Neural cell (in vitro differentiated cells): ENCODE measurements at regions not wholly inside any gene's neighbourhood (a gene's known extent, or its start where the extent isn't known, plus 50 kb on each side); places are given as distances from the start of the nearest gene placed in this dataset.
"Not testable (repeated sequence)": the region's sequence is repeated elsewhere in the genome, so short reads cannot be mapped to it uniquely, and the experiment has no call there.

Experiments
- H2AFZ ChIP-seq: fragments of 200-600, 300-800 bp; sonication (generic), shearing (Covaris generic); 2 replicates; pipeline ENCODE4 v1.6.0; 2014; ENCODE audit warnings: low read depth, mild to moderate bottlenecking, antibody characterized with exemption, low read length, moderate library complexity
- H3F3A ChIP-seq: fragments of 200-600 bp; shearing (Covaris generic); 2 replicates; pipeline ENCODE4 v1.6.1; 2016; ENCODE audit warnings: mild to moderate bottlenecking, moderate library complexity, mixed read lengths, antibody characterized with exemption, low read length; ENCODE audit not compliant: insufficient read depth, poor library complexity, severe bottlenecking
- H3K27ac ChIP-seq: fragments of 200-600, 300-800 bp; sonication (generic), shearing (Covaris generic); 2 replicates; pipeline ENCODE4 v1.5.1; 2014; ENCODE audit warnings: mild to moderate bottlenecking, low read length, moderate library complexity
- H3K27me3 ChIP-seq: fragments of 300-800, 200-600 bp; sonication (generic), shearing (Covaris generic); 2 replicates; pipeline ENCODE4 v1.6.0; 2014; ENCODE audit warnings: mild to moderate bottlenecking, low read depth, low read length, moderate library complexity; ENCODE audit not compliant: insufficient read depth
- H3K36me3 ChIP-seq: fragments of 300-800, 200-600 bp; sonication (generic), shearing (Covaris generic); 2 replicates; pipeline ENCODE4 v1.5.1; 2014; ENCODE audit warnings: mild to moderate bottlenecking, antibody characterized with exemption, low read length, moderate library complexity; ENCODE audit not compliant: insufficient read depth
- H3K4me2 ChIP-seq: fragments of 300-800, 200-600 bp; sonication (generic), shearing (Covaris generic); 2 replicates; pipeline ENCODE4 v1.6.0; 2014; ENCODE audit warnings: mild to moderate bottlenecking, low read length
- H3K4me3 ChIP-seq: fragments of 300-800, 200-600 bp; sonication (generic), shearing (Covaris generic); 2 replicates; pipeline ENCODE4 v1.5.1; 2014; ENCODE audit warnings: mild to moderate bottlenecking, low read length, moderate library complexity
- H3K79me2 ChIP-seq: fragments of 200-600 bp; shearing (Covaris generic); replicated peaks from 2 replicates; pipeline ENCODE4 v1.6.0; 2014; ENCODE audit warnings: mild to moderate bottlenecking, low read length, moderate library complexity; ENCODE audit not compliant: insufficient read depth
- H3K9ac ChIP-seq: fragments of 300-800, 200-600 bp; sonication (generic), shearing (Covaris generic); 2 replicates; pipeline ENCODE4 v1.6.1; 2016; ENCODE audit warnings: mild to moderate bottlenecking, low read length, mixed read lengths
- H3K9me2 ChIP-seq: fragments of 200-600 bp; shearing (Covaris generic); 2 replicates; pipeline ENCODE4 v1.6.1; 2016; ENCODE audit warnings: mild to moderate bottlenecking, low read length, mixed read lengths; ENCODE audit not compliant: insufficient read depth
- H3K9me3 ChIP-seq: fragments of 200-600, 300-800 bp; sonication (generic), shearing (Covaris generic); 2 replicates; pipeline ENCODE4 v1.6.1; 2016; ENCODE audit warnings: mild to moderate bottlenecking, mixed run types, low read length, moderate library complexity, mixed read lengths
- H4K20me1 ChIP-seq: fragments of 200-600 bp; shearing (Covaris generic); 2 replicates; pipeline ENCODE4 v1.6.1; 2016; ENCODE audit warnings: mild to moderate bottlenecking, mixed run types; ENCODE audit not compliant: insufficient read depth
- CTCF ChIP-seq: fragments of 450-650 bp; IDR thresholded peaks from 2 replicates; pipeline ENCODE4 v1.5.1; 2014; ENCODE audit warnings: antibody characterized with exemption, mild to moderate bottlenecking, moderate library complexity; ENCODE audit not compliant: poor library complexity, severe bottlenecking
- EP300 ChIP-seq: fragments of 450-650 bp; conservative IDR thresholded peaks from 2 replicates; pipeline ENCODE4 v1.6.1; 2014; ENCODE audit warnings: antibody characterized with exemption, mild to moderate bottlenecking, moderate library complexity; ENCODE audit not compliant: poor library complexity, severe bottlenecking
- EZH2 ChIP-seq: fragments of 200-600, 300-800 bp; shearing (Covaris generic), sonication (generic); IDR thresholded peaks from 2 replicates; pipeline ENCODE4 v1.6.1; 2014; ENCODE audit warnings: antibody characterized with exemption, low read length, borderline replicate concordance, mild to moderate bottlenecking; ENCODE audit not compliant: insufficient read depth, poor library complexity, severe bottlenecking
- MXI1 ChIP-seq: fragments of 450-650 bp; conservative IDR thresholded peaks from 2 replicates; pipeline ENCODE4 v1.6.1; 2014; ENCODE audit warnings: antibody characterized with exemption, mild to moderate bottlenecking; ENCODE audit not compliant: poor library complexity, severe bottlenecking
- POLR2AphosphoS5 ChIP-seq: IDR thresholded peaks from 2 replicates; pipeline ENCODE4 v1.6.1; 2012
- RAD21 ChIP-seq: fragments of 450-650 bp; conservative IDR thresholded peaks from 2 replicates; pipeline ENCODE4 v1.6.1; 2014; ENCODE audit warnings: antibody characterized with exemption, mild to moderate bottlenecking, moderate library complexity
- REST ChIP-seq: IDR thresholded peaks from 2 replicates; pipeline ENCODE4 v1.6.1; 2012; ENCODE audit warnings: borderline replicate concordance
- SMC3 ChIP-seq: fragments of 450-650 bp; conservative IDR thresholded peaks from 2 replicates; pipeline ENCODE4 v1.6.1; 2014; ENCODE audit warnings: antibody characterized with exemption, mild to moderate bottlenecking, moderate library complexity; ENCODE audit not compliant: poor library complexity
- TAF1 ChIP-seq: IDR thresholded peaks from 2 replicates; pipeline ENCODE4 v1.6.1; 2012; ENCODE audit warnings: low read depth

- H3F3A ChIP-seq, H3K9me2 ChIP-seq, H4K20me1 ChIP-seq, H3K9me3 ChIP-seq, H3K36me3 ChIP-seq, H3K9ac ChIP-seq, H3K79me2 ChIP-seq, H3K27me3 ChIP-seq, H3K27ac ChIP-seq, H2AFZ ChIP-seq, H3K4me3 ChIP-seq, H3K4me2 ChIP-seq: not testable (repeated sequence)
Measured at GRCh38 chr9:22231309-22231708, 215.3 kb upstream of the DMRTA1 start.

- Histone ChIP-seq H3K36me3 (no peaks in the 10 kb centered on the region), H3F3A (no peaks in the 10 kb centered on the region), H3K9ac (no peak overlapping the region), H2AFZ (no peak overlapping the region), H3K79me2 (no peaks in the 10 kb centered on the region), H3K9me3 (no peaks in the 10 kb centered on the region), H3K27ac (no peak overlapping the region), H3K27me3 (no peaks in the 10 kb centered on the region), H4K20me1 (no peaks in the 10 kb centered on the region), H3K9me2 (no peaks in the 10 kb centered on the region), H3K4me2 (no peak overlapping the region), H3K4me3 (no peak overlapping the region)
- TF ChIP-seq EP300 (no peak), RAD21 (no peak), MXI1 (no peak), SMC3 (no peak), TAF1 (no peak), EZH2 (no peak), POLR2AphosphoS5 (no peak), CTCF (no peak), REST (no peak)
Measured at GRCh38 chr9:22232971-22233370, 213.7 kb upstream of the DMRTA1 start.
